OCI-LY1 (cell line): ENCODE measurements at regions not wholly inside any gene's neighbourhood (a gene's known extent, or its start where the extent isn't known, plus 50 kb on each side); places are given as distances from the start of the nearest gene placed in this dataset.
"Not testable (repeated sequence)": the region's sequence is repeated elsewhere in the genome, so short reads cannot be mapped to it uniquely, and the experiment has no call there.

Experiments
- EZH2 ChIP-seq: fragments of 200-600 bp; sonication (generic), shearing (Covaris generic); IDR thresholded peaks from 2 replicates; pipeline ENCODE4 v1.8.0; 2017; ENCODE audit warnings: borderline replicate concordance, mixed run types, mild to moderate bottlenecking, antibody characterized with exemption, low read length, moderate library complexity, mixed read lengths
- TF ChIP-seq, protein P1 (sequence below): fragments of 200-600 bp; sonication (generic), shearing (Covaris generic); IDR thresholded peaks from 2 replicates; pipeline ENCODE4 v1.5.1; 2017; ENCODE audit warnings: mild to moderate bottlenecking, antibody characterized with exemption, low read length, moderate library complexity, mixed read lengths

- TF ChIP-seq, protein P1, sequence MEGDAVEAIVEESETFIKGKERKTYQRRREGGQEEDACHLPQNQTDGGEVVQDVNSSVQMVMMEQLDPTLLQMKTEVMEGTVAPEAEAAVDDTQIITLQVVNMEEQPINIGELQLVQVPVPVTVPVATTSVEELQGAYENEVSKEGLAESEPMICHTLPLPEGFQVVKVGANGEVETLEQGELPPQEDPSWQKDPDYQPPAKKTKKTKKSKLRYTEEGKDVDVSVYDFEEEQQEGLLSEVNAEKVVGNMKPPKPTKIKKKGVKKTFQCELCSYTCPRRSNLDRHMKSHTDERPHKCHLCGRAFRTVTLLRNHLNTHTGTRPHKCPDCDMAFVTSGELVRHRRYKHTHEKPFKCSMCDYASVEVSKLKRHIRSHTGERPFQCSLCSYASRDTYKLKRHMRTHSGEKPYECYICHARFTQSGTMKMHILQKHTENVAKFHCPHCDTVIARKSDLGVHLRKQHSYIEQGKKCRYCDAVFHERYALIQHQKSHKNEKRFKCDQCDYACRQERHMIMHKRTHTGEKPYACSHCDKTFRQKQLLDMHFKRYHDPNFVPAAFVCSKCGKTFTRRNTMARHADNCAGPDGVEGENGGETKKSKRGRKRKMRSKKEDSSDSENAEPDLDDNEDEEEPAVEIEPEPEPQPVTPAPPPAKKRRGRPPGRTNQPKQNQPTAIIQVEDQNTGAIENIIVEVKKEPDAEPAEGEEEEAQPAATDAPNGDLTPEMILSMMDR = not testable (repeated sequence)
- TF ChIP-seq EZH2 = not testable (repeated sequence)
Observed at GRCh38 chr4:3926271-3926670, 160.1 kb downstream of the ADRA2C start.
